ENCODE measurements at regions not wholly inside any gene's neighbourhood (a gene's known extent, or its start where the extent isn't known, plus 50 kb on each side); places are given as distances from the start of the nearest gene placed in this dataset.

DNA sequence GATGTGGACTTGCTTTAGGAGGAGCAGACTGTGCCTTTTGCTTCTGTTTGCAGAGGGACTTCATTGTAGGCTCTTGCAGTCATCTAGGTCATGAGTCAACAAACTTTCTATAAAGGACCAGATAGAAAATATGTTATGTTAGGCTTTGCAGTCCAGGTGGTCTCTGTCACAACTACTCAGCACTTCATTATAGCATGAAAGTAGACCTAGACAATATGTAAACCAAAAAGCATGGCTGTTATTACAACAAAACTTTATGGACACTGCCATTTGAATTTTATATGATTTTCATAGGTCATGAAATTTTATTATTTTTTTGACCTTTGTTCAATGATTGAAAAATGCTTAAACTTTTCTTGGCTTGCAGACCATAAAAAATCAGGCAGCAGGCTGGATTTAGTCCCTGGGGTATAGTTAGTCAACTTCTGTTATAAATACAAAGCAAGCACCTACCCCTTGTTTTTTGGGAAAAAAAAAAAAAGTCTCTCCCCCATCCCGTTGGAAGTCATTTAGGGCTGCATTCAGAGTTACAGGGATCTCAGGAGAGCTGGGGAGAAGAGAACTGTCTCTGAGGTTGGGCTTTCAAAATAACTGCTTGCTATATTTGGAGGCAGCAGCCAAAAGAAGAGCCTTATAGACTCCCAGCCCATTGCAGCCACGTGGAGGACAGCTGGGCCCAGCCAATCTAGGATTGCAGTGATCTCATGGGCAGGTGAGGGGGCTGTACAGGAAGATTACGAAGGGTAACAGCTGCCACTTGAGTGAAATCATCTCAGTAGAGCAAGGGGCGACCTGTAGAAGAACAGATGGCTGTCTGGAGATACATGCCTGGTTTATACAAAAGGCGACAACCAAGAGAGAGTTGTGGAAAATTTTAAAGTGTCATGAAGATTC, 136.6 kb upstream of the TNC start:
- peak; percentile 37 for DNase-seq

DNA sequence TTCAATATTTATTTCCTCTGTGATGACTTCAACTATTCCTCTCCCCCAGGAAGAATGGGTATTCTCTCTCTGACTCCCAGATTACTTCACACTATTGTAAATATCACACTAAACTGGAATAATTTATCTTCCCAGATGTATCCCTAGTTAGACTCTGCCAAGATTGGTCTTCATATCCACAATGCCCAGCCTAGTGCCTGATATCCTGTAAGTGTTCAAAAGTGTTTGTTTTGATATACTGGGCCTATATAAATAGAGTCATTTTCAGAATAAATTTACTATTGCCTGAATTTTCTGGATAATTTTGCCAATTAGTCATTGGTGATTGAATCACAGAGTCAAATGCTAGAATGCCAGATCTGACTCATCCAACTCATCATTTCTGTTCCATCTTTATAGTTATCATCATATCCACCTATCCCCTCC, 143.7 kb upstream of the TNC start:
- DNase-seq: no peak

DNA sequence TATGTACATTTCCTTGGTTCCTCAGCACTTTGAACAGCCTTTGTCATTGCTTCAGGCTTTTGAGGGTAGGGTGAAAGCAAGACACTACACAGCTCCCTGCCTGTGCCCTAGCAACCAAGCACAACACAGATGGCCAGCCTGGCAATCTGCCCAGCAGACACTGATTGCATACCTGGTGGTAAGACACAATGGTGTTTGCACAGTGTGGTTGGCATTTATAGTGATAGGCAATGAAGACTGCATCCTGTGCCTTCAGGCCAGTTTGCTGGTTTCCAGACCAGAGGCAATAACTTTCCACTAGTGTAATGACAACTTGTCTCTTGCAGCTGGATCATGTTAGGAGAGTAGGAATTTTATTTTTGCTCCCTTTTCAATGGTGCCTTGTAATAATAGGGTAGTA, 144.5 kb upstream of the TNC start:
- DNase-seq: peak; percentile 56

DNA sequence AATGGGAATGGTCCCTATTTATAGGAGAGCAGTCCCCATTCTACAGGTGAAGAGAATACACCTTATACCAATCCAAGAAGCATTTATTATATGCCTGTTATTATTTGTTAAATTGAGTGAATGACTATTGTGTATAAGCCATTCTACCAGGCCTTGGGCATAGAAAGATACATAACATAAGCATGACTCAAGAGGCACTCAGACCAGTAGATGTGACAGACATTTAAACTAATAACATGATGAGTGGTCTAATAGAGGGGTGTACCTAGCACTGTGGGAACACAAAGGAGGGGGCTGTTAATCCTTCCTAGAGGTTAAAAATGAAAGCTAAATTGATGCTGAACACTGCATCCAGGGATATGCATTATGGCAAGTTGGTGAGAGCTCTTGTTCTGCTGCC, 145.0 kb upstream of the TNC start:
- DNase-seq: no peak

DNA sequence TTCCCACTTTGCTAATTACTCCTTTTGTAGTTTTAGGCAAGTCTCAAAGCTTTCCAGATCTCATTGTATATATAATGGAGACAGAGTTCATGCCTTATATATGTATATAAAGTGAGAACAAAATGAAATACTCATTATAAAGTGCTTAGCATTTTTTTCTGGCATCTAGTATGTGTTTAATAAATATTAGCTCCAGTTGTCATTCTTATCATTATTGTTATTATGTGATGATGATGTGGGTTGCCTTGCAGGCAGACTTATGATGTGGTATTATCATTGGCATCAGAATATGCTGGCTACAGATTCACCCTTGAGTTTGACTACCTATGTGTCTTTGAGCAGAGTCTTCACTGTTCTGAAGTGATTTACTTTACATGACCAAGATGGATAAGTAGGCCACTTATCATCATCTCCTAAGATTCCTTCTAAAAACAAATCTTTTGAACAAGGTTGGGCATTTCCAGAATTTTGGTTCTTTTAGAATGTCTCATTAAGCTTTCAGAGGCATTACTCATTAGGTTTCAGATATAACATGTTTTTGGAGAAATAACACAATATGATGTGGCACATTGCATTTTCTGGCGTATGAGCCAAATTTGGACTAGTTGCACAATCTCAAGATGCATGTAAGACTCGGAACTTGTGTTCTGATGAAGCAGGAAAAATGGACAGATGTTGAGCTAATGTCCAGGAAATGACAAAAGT, 145.6 kb upstream of the TNC start:
- DNase-seq: no peak

DNA sequence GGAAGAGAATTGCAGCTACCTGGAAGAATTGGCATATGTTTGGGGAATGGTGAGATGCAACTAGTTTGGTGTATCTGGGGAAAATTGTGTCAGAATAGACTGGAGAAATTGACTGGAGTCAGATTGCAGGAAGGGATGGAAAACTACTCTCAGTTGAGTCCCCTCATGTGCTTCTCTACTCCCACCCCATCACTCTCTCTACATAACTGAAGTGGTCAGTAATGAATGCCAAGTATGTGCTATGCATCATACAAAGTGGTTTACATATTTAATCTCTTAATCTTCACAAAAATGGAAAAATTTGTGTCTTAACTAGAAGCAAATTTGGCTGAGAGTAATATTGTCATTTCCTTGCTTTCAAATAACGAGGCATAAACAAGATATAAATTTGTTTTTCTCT, 146.4 kb upstream of the TNC start:
- DNase-seq: peak; percentile 55

DNA sequence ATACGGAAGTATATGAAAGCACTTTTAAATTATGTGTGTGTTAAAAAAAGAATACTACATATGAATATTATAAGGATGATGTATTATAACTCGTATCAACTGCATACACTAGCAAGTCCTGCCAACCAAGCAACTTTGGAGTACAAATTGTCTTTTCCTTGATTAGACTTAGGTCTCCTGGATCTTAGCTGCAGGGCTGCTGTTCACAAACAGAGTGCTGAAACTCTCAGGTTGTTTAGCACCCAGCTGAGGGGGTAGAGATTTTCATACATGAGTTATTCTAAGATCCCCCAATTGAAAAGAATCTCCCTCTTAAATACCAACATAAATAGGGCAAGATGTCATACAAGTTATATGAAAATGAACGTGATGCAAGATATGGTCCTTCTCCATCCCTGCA, 149.8 kb upstream of the TNC start:
- DNase-seq: no peak

DNA sequence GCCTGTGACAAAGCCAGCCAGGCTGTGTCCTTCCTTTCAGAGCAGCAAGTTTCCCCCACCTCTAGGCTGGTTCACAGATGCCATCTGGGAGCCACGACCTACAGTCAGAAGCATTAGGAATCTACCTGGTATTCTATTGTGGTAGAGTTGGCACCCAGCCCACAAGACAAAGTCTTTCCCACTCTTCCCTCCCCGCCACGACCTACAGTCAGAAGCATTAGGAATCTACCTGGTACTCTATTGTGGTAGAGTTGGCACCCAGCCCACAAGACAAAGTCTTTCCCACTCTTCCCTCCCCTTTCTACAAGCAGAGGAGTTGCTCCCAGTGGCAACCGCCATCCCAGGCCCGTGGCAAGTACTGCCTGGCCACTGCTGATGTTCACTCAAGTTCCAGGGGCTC, 157.8 kb upstream of the TNC start:
- no peak for DNase-seq

DNA sequence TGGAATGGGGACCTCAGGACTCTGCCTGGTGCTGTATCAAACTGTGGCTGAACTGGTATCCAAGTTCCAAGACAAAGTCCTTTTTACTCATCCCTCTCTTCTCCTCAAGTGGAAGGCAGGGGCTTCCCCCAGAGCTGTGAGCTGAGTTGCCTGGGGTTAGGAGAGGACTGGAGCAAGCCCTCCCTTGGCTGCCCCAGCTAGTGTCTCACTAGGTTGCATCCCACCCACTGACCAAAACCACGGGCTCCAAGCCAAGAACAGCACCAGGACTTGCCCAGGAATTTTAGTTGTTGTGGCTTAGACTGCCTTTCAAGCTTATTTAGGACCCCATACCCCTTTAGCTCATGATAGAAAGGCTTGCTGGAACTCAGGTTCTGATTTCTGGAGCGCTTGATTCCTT, 158.7 kb upstream of the TNC start:
- DNase-seq: no peak

DNA sequence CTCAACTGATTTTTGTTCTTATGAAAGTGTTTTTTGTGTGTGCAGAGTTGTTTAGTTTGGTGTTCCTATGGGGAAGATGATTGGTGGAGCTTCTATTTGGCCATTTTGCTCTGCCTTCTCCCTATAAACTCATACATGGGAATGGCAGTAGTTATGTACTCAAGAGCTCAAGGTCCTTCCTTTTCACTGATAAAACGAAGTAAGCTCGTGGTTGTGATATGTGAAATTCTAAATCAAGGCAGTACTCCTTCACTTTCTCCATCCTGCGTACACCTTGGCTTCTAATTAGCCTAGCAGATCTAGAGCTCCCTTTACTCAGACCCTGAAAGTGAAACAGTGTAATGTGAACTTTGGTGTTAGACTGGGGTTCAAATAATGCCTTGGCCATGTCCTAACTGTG, 159.3 kb upstream of the TNC start:
- no peak for DNase-seq

DNA sequence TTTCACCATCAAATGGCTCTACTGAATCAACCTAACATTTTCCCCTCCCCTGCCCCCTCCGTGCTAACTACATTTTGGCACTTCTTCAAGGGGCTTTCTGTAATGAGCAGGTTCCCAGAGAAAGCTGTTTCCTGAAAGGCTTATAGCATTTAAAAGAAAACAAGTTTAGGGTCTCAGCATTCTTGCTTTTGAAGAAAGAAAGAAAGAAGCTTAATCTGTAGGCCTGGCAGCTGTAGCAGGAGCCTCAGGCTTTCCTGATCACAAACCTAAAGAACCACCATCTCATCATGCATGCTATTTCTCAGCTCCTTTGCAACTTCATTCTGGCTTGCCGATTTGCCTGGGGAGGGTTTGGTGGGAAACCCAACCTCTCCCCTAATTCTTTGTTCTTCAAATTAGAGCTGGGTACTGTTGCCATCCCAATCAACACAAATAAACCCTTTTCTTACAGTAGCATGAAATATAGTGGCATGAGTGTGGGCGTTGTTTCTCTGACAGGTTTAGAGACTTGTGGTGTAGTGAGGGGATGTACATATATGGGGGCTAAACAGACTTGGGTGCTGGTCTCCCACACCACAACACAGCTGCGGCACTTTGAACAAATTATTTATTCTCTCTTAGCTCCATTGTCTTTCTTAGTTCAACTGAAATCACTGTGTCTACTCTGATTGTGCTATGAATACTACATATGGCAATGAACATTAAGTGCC, 160.5 kb upstream of the TNC start:
- no peak for DNase-seq

DNA sequence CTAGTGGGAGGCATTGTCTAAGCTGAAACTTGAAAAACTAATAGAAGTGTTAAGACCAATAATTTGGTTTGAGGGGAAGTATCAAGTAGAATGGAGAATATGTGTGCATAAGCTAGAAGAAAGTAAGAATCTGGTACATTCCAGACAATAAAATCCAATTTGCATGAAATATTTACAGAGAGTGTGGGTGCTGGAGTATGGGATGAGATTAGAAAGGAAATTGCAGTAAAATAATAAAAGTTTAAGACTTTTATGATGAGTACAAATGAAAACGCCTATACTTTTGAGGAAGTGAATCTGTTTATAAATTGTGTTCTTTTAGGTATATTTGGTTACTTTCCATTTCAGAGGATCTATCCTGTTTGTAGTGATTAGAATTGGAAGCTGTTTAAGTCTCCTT, 165.4 kb upstream of the TNC start:
- no peak for DNase-seq

DNA sequence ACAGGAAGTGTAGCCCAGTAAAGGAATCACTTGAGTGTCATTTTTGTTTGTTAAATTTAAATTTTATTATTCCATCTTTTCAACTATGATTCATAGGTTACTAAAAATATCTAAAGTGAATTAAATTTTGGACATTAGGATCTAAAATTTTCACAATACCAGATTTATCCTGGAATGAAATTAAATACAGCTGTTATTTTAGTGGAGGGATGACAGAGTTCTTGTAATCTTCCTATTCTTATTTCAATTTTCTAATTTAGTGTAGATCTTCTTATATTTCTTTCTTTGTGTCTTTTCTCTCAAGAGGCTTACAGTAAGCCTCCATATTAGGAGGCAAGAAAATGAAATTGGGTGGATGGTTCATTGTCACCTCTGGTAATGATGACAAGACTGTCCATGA, 167.9 kb upstream of the TNC start:
- no peak for DNase-seq

DNA sequence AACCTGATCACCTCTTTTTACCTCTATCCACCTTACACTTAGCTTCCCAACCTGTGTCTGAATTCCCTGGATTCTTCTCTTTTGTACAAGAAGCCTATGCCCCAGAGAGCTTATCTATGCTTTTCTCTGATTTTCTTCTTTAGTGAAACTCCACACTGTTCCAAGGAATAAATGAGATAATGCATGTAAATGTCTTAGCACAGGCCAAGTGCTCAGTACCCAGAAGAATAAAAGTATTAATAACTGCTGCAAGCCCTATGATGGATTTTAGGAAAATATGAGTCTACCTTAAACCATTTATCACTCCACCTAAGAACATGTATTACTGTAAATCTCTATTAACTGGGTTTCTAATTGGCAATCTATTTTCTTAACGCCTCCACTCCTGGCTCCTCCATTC, 168.5 kb upstream of the TNC start:
- no peak for DNase-seq

DNA sequence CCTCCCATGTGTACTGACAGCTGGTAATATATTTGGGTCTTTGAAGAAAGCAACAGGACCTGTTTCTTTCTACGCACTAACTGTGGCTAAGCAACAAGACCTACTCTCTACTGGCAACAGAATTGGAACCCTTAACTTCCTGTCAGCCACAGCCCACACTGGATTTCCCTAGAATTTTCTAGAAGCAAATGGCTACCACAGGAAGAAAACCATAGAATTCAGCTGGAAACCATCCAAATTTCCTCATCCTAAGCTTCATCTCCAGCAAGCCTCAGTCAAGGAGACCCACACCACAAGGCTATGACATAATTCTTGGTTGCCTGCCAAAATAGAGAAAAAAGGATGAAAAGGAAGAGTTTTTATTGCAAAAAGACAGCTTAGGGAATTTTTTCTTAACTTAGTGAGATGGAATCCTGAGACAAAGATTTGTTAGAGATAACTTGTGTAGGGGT, 171.8 kb upstream of the TNC start:
- peak; percentile 62 for DNase-seq

DNA sequence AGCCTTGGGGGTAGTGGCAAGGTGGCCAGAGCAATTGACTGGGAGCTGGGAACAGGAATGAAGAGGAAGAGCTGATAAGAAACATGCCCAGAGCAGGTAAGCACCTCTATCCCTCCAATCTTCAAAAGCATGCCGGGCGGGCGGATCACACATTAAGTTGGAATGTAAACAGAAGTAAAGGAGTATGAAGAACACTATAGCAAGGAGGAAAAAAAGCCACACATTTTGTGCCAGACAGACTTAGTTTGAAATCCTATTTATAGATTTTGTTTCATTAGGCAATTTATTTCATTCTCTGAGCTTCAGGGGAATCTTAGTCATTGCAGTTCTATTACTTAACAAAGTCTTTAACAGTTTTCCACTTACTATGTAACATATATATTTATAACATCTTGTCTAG, 173.9 kb upstream of the TNC start:
- DNase-seq: no peak

DNA sequence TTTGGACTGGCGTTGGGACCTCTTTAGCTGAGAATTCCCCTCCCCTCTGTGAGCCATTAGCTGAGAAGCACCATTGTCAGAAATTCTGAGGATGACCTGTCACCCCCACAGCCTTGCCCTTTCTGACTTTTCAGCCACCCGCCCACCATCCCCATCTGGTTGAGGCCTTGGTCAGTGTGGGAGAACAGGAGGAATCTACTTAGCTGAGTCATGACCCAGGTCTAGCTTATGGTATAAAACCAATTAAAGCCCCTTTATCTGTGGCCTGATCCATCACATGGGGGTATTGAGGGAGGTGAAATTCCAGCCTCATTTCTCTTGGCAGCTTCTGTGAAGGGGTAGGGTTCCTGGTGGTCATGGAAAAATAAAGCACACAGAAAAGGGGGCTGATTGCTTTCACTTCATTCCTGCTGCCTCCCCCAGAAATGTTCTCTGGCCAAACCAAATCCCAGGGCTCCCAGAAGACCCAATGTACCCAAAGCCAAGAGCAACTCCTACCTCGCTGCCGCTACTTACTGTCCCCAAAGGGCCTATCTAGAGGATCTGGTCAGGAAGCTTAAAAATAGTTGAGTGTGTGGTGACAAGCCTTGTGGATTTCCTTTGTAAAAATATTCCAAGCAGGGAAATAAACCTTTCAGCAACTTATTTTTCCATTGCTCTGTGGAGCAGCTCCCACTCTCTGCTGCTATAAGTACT, 174.8 kb upstream of the TNC start:
- no peak for DNase-seq

DNA sequence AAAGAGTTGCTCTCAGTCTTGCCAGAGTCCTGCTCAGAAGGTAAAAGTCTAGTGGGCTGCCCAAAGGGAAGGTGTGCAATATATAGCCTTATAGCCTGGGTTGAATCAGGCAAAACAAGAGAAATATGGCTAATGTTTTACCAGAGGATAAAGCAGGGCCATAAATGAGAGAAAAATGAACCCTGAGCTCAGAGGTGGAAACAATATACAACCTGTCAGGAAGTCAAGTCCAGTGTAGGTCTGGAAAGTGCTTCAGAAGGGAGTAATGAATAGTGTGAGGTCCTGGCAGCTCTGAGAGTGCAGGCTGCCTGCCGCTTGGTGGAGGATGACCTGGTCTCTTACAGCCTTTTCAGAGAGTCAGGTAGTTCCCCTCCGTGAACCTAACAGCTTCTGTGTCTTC, 177.8 kb upstream of the TNC start:
- no peak for DNase-seq

DNA sequence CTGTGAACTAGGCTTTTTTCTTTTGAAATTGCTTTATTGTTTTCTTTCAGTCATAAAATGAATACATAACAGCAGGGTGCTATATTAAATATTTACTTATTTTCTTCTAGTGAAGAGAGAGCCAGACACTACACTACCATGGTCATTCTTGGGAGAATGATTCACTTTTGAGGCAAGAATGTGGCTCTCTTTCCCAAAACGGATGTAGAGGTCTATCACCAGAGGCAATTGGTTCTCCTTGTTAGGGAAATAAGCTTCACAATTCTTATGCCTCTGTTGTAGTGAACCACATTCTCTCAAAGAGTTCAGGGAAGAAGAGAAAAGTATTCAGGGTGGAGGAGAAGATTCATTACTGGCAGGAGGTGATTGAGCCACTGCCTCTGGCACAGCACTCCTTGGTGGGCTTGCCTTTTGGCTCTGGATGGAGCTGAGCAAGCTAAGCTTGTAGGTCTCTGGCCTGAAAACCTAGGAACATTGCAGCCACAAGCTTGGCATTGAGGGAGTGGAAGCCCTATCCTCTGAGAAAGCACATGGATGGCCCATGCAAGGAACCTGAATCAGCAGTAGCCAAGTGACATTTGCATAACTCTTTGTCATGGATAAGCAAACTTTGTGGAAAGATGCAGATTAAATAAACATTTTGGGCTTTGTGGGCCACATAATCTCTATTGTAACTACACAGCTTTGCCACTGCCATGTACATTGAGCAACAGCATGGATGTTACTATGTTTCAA, 179.0 kb upstream of the TNC start:
- DNase-seq: no peak

DNA sequence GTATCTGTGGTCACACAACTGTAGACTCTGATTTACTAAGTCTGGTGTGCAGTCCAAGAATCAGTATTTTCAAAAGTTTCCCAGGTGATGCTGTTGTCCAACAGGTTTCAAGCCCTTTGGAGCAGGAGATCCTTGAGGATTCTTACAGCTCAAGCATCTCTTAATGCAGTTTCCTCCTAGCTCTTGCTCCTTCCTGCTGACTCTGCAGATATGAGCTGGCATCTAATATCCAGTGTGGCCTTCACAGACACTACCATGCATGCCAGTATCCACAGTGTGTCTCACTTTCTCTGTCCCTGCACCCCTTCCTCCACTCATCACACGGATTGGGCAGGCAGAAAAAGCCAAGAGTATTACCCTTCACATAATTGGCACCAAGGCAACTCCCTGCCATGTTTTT, 182.2 kb upstream of the TNC start:
- no peak for DNase-seq

DNA sequence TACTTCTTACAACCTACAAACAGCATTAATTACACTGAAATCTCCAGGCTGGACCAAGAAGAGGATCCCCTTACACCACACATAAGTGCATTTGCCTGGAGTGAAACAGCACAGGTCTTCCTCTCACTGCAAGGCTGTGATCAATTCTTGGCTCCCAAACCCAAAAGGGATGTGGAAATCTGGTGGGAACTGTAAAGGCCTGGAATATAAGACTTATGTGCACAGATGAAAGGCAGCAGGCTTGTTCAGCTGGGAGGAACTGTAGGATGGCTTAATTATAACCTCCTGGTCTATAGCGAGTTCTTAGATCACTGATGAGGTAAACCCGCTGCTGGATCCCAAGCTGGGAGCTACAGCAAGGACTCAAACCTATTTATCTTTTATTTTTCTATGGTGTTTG, 182.9 kb upstream of the TNC start:
- peak; percentile 35 for DNase-seq

DNA sequence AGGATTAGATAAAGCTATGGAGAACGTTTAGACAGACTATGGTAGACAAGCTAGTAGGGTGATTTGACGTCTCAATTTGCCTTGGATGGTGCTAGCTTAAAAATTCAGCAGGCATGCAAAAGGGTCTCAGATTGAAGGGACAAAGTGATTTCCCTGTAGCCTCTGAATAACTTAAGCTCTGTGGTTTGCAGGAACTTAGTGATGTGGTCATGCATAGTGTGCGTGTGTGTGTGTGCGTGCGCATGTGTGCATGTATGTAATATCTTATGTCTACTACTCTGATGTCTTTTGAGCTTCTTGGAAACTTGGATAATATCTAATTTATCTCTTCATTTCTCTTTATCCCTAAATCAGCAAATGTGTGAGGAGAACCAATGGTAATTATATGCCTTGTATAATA, 183.6 kb upstream of the TNC start:
- DNase-seq: no peak
